Activated CD8-positive, alpha-beta memory T cell treated with anti-CD3 and anti-CD28 coated beads, Interleukin-2, amount 10 ng/mL, durations not matched to agents 7 days and 5 days (primary cell): ENCODE measurements at regions not wholly inside any gene's neighbourhood (a gene's known extent, or its start where the extent isn't known, plus 50 kb on each side); places are given as distances from the start of the nearest gene placed in this dataset.
"Not testable (repeated sequence)": the region's sequence is repeated elsewhere in the genome, so short reads cannot be mapped to it uniquely, and the experiment has no call there.

Experiments used
- ATAC-seq: fragments of 150-1000 bp; cut with Tn5 transposase; one replicate; pipeline ENCODE4 v1.10.0; 2021; ENCODE audit warnings: moderate library complexity
- CTCF ChIA-PET: fragments of 350-600 bp; sonication (Branson Sonifier 250); formaldehyde crosslinking; loops from one replicate; lab custom pipeline; 2021; ENCODE audit warnings: antibody characterized with exemption; lab: Charles Lee
- DNase-seq: peaks from one replicate; pipeline ENCODE4 v3.0.0-alpha.2; 2020
- H3K27ac Mint-ChIP-seq: one replicate; pipeline ENCODE4 v1.8.0; 2021; ENCODE audit warnings: mild to moderate bottlenecking, mixed read lengths
- H3K27me3 Mint-ChIP-seq: one replicate; pipeline ENCODE4 v1.8.0; 2021; ENCODE audit warnings: mixed read lengths
- H3K36me3 Mint-ChIP-seq: one replicate; pipeline ENCODE4 v1.8.0; 2021; ENCODE audit warnings: mild to moderate bottlenecking, mixed read lengths
- H3K4me1 Mint-ChIP-seq: one replicate; pipeline ENCODE4 v1.8.0; 2021; ENCODE audit warnings: mixed read lengths
- H3K4me3 Mint-ChIP-seq: one replicate; pipeline ENCODE4 v1.8.0; 2021; ENCODE audit warnings: mild to moderate bottlenecking, moderate library complexity, mixed read lengths
- H3K9me3 Mint-ChIP-seq: one replicate; pipeline ENCODE4 v1.8.0; 2022; ENCODE audit warnings: low read depth, mixed read lengths

DNA sequence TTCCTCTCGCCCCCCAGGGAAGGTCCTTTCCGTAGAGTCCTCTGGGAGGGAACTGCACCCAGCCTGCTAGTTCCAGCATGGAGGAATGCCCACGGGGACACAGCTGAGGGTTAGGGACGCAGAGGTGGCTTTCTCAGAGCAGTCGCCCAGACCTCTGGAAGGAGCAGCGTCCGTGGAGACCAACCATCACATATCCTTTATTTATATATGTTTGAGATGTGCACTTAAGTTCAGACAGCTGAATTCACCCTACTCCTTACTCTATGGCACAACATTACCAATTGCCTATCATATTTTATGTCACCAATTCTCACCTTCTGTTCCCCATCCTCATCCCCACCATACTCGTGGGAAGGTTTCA lies 305.6 kb upstream of the DIO3 start:
- no peak for ATAC-seq
- Mint-ChIP-seq H3K27me3 (peaks cover 3% of the 10 kb centered on the region), H3K4me1 (peaks cover 17% of the 10 kb centered on the region), H3K27ac (no peak overlapping the region), H3K36me3 (no peaks in the 10 kb centered on the region), H3K9me3 (no peaks in the 10 kb centered on the region), H3K4me3 (no peak overlapping the region)
- CTCF ChIA-PET: no interaction called here
- DNase-seq: no peak

DNA sequence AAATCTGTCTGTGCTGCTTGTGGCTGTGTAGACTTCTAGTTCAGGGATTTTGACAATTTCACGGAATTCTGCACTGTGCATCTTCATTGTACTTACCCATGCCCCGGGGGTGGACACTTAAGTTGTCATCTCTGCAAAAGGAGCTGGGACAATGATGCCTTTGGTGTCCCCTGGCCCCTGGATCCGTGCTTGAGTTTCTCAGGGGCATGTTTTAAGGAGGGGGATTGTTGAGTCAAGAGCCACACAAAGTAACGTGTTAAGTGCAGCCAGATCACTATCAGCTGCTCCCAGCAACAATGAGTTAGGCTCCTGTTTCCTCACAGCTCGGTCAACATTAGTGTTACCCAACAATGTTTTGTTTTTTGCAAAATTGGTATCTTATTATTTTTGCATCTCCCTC lies 305.0 kb upstream of the DIO3 start:
- Mint-ChIP-seq H3K27me3 (peaks cover 3% of the 10 kb centered on the region), H3K27ac (no peak overlapping the region), H3K4me1 (peaks cover 15% of the 10 kb centered on the region), H3K36me3 (no peaks in the 10 kb centered on the region), H3K9me3 (no peaks in the 10 kb centered on the region), H3K4me3 (no peak overlapping the region)
- CTCF ChIA-PET: no interaction called here
- ATAC-seq: no peak
- DNase-seq: no peak

DNA sequence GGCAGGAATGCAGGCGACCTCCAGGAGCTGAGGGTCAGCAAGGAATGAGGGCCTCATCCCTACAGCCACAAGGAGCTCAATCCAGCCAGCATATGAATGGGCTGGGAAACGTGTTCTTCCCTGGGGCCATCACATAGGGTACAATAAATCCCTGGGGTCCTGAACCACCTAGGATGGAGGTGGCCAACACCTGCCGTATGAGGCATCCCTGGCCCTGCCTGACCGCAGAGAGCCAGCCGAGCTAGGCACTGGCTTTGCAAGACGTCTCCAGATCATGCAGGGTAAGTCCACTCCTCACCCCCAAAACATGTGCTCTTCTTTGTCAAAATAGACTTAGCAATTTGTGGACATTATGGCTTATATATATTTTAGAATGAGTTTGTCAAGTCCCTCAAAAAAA lies 303.7 kb upstream of the DIO3 start:
- no peak for ATAC-seq

DNA sequence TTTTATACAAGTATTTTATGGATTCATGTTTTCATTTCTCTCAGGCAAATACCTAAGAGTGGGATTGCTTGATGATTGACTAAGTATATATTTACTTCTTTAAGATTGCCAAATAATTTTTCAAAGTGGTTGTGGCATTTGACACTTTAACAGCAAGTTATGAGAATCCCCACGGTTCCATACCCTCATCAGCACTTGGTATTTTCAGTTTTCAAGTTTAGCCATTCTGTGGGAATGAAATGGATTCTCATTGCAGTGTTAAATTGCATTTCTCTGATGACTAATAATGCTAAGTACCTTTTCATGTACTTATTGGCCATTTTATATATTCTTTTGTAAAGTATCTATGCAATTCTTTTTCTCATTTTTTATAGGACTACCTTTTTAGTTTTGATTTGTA lies 301.5 kb upstream of the DIO3 start:
- Mint-ChIP-seq H3K36me3 (no peaks in the 10 kb centered on the region), H3K9me3 (peaks cover 3% of the 10 kb centered on the region), H3K27ac (no peak overlapping the region), H3K4me1 (no peaks in the 10 kb centered on the region), H3K27me3 (peaks cover 12% of the 10 kb centered on the region), H3K4me3 (no peak overlapping the region)
- DNase-seq (no peak), ATAC-seq (no peak)
- CTCF ChIA-PET: no interaction called here

More for the DNA sequence above, 303.7 kb upstream of the DIO3 start:
- no peaks in the 10 kb centered on the region for H3K36me3 Mint-ChIP-seq
- no peak overlapping the region for H3K27ac Mint-ChIP-seq
- peaks cover 3% of the 10 kb centered on the region for H3K27me3 Mint-ChIP-seq
- CTCF ChIA-PET: no interaction called here
- peaks cover 3% of the 10 kb centered on the region for H3K4me1 Mint-ChIP-seq
- DNase-seq: no peak
- no peaks in the 10 kb centered on the region for H3K9me3 Mint-ChIP-seq
- H3K4me3 Mint-ChIP-seq: no peak overlapping the region

DNA sequence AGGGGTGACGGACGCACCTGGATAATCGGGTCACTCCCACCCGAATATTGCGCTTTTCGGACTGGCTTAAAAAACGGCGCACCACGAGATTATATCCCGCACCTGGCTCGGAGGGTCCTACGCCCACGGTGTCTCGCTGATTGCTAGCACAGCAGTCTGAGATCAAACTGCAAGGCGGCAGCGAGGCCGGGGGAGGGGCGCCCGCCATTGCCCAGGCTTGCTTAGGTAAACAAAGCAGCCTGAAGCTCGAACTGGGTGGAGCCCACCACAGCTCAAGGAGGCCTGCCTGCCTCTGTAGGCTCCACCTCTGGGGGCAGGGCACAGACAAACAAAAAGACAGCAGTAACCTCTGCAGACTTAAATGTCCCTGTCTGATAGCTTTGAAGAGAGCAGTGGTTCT lies 294.9 kb upstream of the DIO3 start:
- H3K9me3 Mint-ChIP-seq, H3K27ac Mint-ChIP-seq, H3K36me3 Mint-ChIP-seq, H3K27me3 Mint-ChIP-seq, DNase-seq, ATAC-seq, CTCF ChIA-PET, H3K4me1 Mint-ChIP-seq, H3K4me3 Mint-ChIP-seq: not testable (repeated sequence)

DNA sequence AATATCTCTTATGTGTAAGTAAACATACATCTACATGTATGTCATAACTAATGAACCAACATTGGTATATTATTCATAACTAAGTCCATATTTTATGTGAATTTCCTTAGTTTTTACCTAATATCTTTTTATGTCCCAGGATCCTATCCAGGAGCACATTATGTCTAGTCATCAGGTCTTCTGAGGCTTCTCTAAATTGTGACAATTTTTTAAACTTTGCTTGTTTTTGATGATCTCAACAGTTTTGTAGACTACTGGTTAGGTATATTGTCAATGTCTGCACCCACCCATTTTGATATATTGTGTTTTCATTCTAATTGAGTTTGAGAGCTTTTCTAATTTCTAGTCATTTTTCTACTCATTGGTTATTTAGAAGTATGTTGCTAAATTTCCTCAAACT lies 288.2 kb upstream of the DIO3 start:
- Mint-ChIP-seq H3K36me3 (no peaks in the 10 kb centered on the region), H3K4me3 (no peak overlapping the region), H3K27me3 (peaks cover 17% of the 10 kb centered on the region), H3K27ac (no peak overlapping the region), H3K9me3 (no peaks in the 10 kb centered on the region), H3K4me1 (no peaks in the 10 kb centered on the region)
- CTCF ChIA-PET: no interaction called here
- DNase-seq: no peak
- ATAC-seq: no peak

DNA sequence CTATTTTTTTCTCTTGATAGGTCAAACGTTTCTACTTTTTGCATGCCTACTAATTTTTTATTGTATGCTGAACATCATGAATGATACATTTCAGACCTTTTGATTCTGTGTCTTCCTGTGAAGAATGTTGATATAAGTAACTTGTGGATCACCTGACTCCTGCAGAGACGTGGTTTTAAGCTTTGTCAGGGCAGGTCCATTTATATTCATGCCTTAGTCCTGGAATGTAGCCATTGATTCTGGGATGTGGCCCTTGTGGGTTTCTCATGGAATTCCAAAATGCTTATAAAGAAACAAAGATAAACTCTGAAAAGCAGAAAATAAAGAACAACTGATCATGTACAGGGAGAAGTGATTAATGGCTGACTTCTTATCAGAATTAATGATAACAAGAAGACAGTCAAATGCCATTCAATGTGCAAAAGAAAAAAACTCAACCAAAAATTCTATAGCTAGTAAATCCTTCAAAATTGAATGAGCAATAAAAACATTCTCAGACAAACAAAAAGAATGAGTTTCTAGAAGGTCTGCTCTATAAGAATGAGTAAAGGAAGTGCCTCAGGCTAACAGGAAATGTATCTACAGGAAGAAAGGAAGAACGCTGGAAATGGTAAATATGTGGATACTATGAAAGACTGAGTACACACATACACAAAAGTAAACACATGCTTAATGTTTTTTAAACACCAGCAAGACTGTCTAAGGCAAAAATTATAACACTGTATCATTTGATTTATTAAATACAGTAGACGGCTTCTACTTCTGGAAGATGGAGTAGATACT lies 284.8 kb upstream of the DIO3 start:
- no peaks in the 10 kb centered on the region for H3K4me1 Mint-ChIP-seq

DNA sequence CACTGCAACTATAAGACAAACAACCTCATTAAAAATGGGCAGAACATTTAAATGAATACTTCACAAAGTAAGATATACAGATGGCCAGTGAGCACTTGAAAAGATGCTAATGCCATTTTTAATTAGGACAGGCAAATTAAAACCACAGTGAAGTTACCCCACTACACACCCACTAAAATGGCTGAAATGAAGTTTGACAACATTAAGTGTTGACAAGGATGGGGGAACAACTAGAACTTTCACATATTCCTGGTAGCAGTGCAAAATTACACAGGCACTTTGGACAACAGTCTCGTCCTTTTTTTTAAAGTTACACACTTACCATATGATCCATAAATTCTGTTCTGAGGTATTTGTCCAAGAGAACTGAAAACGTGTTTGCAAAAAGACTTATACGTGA lies 278.9 kb upstream of the DIO3 start:
- no peaks in the 10 kb centered on the region for H3K9me3 Mint-ChIP-seq
- CTCF ChIA-PET: no interaction called here
- DNase-seq (no peak), ATAC-seq (no peak)
- H3K36me3 Mint-ChIP-seq: no peaks in the 10 kb centered on the region
- no peak overlapping the region for H3K4me3 Mint-ChIP-seq
- no peaks in the 10 kb centered on the region for H3K4me1 Mint-ChIP-seq
- no peak overlapping the region for H3K27ac Mint-ChIP-seq
- H3K27me3 Mint-ChIP-seq: peaks cover 7% of the 10 kb centered on the region

More for the DNA sequence above, 284.8 kb upstream of the DIO3 start:
- CTCF ChIA-PET: no interaction called here
- Mint-ChIP-seq H3K27me3 (peaks cover 19% of the 10 kb centered on the region), H3K36me3 (no peaks in the 10 kb centered on the region), H3K4me3 (no peak overlapping the region), H3K9me3 (no peaks in the 10 kb centered on the region), H3K27ac (no peak overlapping the region)
- DNase-seq: no peak
- no peak for ATAC-seq

DNA sequence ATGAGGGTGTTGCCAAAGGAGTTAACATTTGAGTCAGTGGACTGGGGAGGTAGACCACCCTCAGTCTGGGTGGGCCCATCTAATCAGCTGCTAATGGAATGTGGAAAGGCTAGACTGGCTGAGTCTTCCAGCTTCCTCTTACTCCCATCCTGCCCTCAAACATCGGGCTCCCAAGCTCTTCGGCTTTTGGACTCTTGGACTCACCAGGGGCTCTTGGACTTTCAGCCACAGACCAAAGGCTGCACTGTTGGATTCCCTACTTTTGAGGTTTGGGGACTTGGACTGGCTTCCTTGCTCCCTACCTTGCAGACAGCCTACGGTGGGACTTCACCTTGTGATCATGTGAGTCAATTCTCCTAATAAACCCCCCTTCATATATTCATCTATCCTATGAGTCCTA lies 276.6 kb upstream of the DIO3 start:
- no peaks in the 10 kb centered on the region for H3K4me1 Mint-ChIP-seq
- peaks cover 5% of the 10 kb centered on the region for H3K27me3 Mint-ChIP-seq
- CTCF ChIA-PET: no interaction called here
- no peaks in the 10 kb centered on the region for H3K36me3 Mint-ChIP-seq
- H3K27ac Mint-ChIP-seq: no peak overlapping the region
- DNase-seq (no peak), ATAC-seq (no peak)
- H3K4me3 Mint-ChIP-seq: no peak overlapping the region
- H3K9me3 Mint-ChIP-seq: no peaks in the 10 kb centered on the region

DNA sequence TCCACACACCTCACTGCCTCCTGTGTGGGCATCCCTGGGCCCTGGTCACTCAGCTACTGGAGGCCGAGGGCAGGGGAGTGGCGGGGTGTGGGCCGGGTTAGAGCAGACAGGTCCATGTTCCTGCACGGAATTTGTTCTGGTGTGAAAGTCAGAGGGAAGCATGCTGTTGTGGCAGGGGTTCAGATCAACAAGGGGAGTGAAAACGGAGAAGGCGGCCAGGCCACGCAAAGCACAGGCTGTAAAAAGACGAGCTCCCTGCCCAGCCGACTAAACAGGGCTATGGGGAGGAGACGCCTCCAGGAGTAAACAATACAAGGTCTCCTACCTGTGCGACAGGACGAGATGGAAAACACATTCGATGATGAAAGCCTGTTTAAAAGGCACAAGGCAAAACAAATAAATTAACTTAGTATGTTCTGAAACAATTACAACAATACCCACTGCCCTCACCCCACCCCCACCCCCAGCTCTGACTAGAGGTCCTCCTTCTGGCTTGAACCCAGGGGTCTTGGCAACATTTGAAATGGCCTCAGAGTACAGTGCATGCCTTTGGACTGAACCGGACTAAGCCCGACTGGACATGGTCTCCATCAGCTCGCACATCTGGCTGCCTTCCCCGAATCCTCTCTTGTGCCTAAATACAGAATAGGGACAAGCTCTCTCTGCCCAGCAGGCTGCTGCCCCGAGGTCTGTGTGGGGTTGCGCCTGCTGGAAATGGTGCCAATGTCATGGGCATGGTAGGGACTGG lies 274.9 kb upstream of the DIO3 start:
- ATAC-seq: no peak

DNA sequence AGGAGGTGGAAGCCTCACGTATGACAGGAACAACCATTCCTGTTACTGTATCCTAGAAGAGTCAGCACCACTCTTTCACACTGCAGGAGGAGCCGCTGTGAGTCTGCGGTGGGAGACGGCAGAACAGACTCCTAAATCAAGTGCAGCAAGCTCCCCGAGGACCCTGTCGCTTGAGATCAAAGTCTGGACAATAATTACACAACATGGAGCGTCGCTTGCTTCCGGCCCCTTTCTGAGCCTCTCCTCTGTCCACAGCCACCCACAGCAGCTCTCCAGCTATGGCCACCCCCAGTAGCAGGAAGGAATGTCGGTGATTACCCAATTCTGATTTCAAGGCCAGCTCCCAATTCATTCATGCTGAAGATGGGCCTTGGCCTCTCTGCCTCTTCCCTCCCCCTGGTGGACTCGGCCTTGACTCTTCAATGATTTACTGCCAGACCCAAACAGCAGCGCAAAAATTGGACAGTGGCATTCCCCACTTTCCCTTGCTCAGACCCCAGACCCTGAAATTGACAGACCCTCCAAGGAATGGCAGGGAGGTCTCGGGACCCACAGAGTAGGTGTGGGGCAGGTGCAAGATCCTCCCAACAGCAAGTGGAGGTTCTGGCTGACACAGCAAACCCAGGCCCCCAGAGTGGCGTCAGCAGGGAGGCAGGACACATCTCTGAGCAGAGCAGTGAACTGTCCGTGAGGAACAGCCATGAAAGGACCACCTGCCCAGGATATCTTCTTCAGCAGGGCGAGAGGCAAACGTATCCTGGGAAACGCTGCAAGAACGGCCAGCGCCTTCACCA lies 272.7 kb upstream of the DIO3 start:
- H3K9me3 Mint-ChIP-seq: no peaks in the 10 kb centered on the region
- no peaks in the 10 kb centered on the region for H3K4me1 Mint-ChIP-seq
- DNase-seq (no peak), ATAC-seq (no peak)
- peaks cover 2% of the 10 kb centered on the region for H3K27me3 Mint-ChIP-seq
- no peaks in the 10 kb centered on the region for H3K36me3 Mint-ChIP-seq
- CTCF ChIA-PET: no interaction called here
- H3K4me3 Mint-ChIP-seq: no peak overlapping the region
- no peak overlapping the region for H3K27ac Mint-ChIP-seq

More for the DNA sequence above, 274.9 kb upstream of the DIO3 start:
- CTCF ChIA-PET: no interaction called here
- Mint-ChIP-seq H3K27ac (no peak overlapping the region), H3K27me3 (peaks cover 5% of the 10 kb centered on the region), H3K4me3 (no peak overlapping the region), H3K4me1 (no peaks in the 10 kb centered on the region), H3K9me3 (no peaks in the 10 kb centered on the region), H3K36me3 (no peaks in the 10 kb centered on the region)
- DNase-seq: no peak

DNA sequence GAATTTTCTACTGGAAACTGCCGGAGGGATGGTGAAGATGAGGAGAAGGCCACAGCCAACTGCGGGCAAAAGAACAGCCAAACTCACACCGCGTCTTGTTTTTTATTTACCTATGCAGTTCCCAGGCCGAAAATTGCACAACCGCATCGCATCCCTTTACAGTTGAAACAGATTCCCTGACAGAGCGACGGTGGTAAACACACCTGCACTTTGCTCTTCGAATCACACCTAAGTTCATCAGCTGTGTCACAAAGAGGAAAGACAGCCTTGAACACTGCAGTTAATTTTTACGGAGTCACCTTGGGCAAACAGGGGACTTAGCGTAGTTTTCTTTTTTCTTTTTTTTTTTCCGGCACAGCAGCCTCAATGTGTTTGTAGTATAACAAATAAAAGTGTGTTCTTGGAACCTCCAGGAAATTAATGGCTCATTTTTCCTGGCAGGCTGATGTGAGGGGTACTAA lies 272.0 kb upstream of the DIO3 start:
- H3K27me3 Mint-ChIP-seq: peaks cover 2% of the 10 kb centered on the region

DNA sequence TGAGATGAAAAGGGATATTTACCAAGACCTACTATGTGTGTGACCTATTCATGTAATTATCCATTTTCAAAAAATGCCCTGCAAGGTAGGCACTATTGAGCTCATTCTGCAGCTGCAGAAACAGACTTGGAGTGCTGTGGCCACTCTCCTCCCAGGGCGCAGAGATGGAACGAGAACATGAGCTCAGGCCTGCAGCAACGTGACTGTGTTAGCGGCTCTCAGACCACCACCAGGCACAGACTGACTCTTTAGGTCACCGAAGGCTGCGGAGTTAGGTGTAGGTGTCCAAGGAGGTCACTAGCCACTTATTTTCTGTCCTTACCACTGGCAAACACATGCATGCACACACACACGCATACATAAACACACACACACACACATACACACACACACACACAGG lies 271.4 kb upstream of the DIO3 start:
- Mint-ChIP-seq H3K27me3 (peaks cover 2% of the 10 kb centered on the region), H3K4me3 (no peak overlapping the region), H3K27ac (no peak overlapping the region), H3K4me1 (no peaks in the 10 kb centered on the region), H3K9me3 (no peaks in the 10 kb centered on the region), H3K36me3 (no peaks in the 10 kb centered on the region)
- DNase-seq (no peak), ATAC-seq (no peak)
- CTCF ChIA-PET: no interaction called here

More for the DNA sequence above, 272.0 kb upstream of the DIO3 start:
- no peaks in the 10 kb centered on the region for H3K4me1 Mint-ChIP-seq
- no peaks in the 10 kb centered on the region for H3K9me3 Mint-ChIP-seq
- CTCF ChIA-PET: no interaction called here
- H3K4me3 Mint-ChIP-seq: no peak overlapping the region
- DNase-seq (no peak), ATAC-seq (no peak)
- no peak overlapping the region for H3K27ac Mint-ChIP-seq
- H3K36me3 Mint-ChIP-seq: no peaks in the 10 kb centered on the region
